Dermis microvascular lymphatic vessel endothelial cell (primary cell): ENCODE measurements at regions not wholly inside any gene's neighbourhood (a gene's known extent, or its start where the extent isn't known, plus 50 kb on each side); places are given as distances from the start of the nearest gene placed in this dataset.

Experiments
- DNase-seq, 2 donors: peaks; one replicate each; pipeline versions ENCODE4 v3.0.0 to v3.0.0-alpha.2; 2010; ENCODE audit warnings: low read depth in 2 of 2

- no peak for DNase-seq
Observed at GRCh38 chr1:222106377-222106776, 364.5 kb upstream of the DUSP10 start.

GRCh38 chr1:222105861-222106260, 364.0 kb upstream of the DUSP10 start:
- no peak for DNase-seq

GRCh38 chr1:222105393-222105737, 363.5 kb upstream of the DUSP10 start:
- no peak for DNase-seq

GRCh38 chr1:222104694-222105392, 363.0 kb upstream of the DUSP10 start:
- DNase-seq, result no peak

- no peak for DNase-seq
Observed at GRCh38 chr1:222104097-222104496, 362.2 kb upstream of the DUSP10 start.

- no peak for DNase-seq
Observed at GRCh38 chr1:222099746-222100145, 357.9 kb upstream of the DUSP10 start.

- DNase-seq, result no peak
Observed at GRCh38 chr1:222098404-222098803, 356.5 kb upstream of the DUSP10 start.

GRCh38 chr1:222097588-222097987, 355.7 kb upstream of the DUSP10 start:
- DNase-seq, result no peak

GRCh38 chr1:222096883-222097282, 355.0 kb upstream of the DUSP10 start:
- DNase-seq, result no peak

- DNase-seq, result no peak
Observed at GRCh38 chr1:222096476-222096772, 354.5 kb upstream of the DUSP10 start.

- DNase-seq, result peak; percentile 0 to 19
Observed at GRCh38 chr1:222095606-222096475, 354.0 kb upstream of the DUSP10 start.

- no peak for DNase-seq
Observed at GRCh38 chr1:222093518-222093917, 351.6 kb upstream of the DUSP10 start.

- no peak for DNase-seq
Observed at GRCh38 chr1:222090103-222090502, 348.2 kb upstream of the DUSP10 start.

GRCh38 chr1:222087221-222087920, 345.5 kb upstream of the DUSP10 start:
- DNase-seq, result no peak

GRCh38 chr1:222084996-222085395, 343.1 kb upstream of the DUSP10 start:
- DNase-seq, result no peak

- DNase-seq, result no peak
Observed at GRCh38 chr1:222084048-222084447, 342.2 kb upstream of the DUSP10 start.

- no peak for DNase-seq
Observed at GRCh38 chr1:222081859-222082258, 340.0 kb upstream of the DUSP10 start.

GRCh38 chr1:222079566-222079965, 337.7 kb upstream of the DUSP10 start:
- no peak for DNase-seq

GRCh38 chr1:222077206-222077605, 335.3 kb upstream of the DUSP10 start:
- no peak for DNase-seq

- no peak for DNase-seq
Observed at GRCh38 chr1:222074317-222074716, 332.4 kb upstream of the DUSP10 start.

- DNase-seq, result no peak
Observed at GRCh38 chr1:222073307-222073995, 331.6 kb upstream of the DUSP10 start.

- no peak for DNase-seq
Observed at GRCh38 chr1:222071387-222071786, 329.5 kb upstream of the DUSP10 start.
